ENCODE measurements at regions not wholly inside any gene's neighbourhood (a gene's known extent, or its start where the extent isn't known, plus 50 kb on each side); places are given as distances from the start of the nearest gene placed in this dataset.

DNA sequence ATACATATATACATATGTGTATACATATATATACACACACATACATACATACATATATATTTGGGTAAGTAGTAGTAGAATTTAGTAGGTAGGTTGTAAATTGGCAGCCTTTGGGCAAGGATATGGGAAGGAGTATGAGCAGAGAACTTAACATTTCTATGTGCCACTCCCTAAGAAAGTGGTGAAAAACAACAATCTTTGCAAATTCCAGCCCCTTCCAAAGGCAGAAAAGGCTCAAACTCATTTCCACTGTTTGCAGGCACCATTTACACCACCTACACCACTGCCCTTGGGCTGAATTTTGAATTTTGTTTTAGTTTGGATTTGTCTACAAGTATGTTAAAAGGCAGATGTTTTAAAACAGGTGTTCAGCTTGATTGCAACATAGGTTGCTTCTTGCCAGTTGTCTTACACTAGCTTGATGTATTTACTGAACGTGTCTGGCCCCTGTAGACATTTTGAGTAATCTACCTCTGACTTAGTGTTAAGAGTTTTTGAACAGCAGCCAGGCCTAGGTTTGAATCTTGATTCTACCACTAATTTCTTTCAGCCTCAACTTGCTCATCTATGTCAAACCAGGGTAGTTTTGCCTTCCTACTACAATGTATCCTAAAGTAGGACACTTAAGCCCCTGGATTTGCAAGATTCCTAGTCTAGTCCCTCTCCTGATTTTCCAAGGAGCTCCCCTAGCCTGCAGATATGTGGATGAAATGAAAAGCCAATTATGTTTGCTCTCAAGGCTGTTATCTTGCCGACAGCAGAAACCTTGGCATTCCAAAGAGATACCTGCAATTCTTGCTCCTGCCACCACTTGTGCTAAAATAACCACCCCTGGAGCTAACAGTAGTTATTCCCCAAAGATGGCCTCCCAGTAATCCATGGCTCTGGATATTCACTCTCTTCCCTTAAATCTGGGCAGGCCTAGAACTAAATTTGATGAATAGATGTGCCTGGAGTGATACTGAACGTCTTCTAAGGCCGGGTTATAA is 156.2 kb upstream of the SLC44A1 start:
- Mint-ChIP-seq H3K27me3 (no peaks in the 10 kb centered on the region), H3K4me3 (no peak overlapping the region), H3K9me3 (peaks cover 0 to 2% (median 0%) of the 10 kb centered on the region in 7 donors), H3K27ac (no peak overlapping the region), H3K36me3 (no peaks in the 10 kb centered on the region), H3K4me1 (no peaks in the 10 kb centered on the region)
- Histone ChIP-seq H3K4me1 (ENCODE audit: control insufficient read depth, insufficient read depth, low read length, poor library complexity, severe bottlenecking) (no peaks in the 10 kb centered on the region), H3K27me3 (ENCODE audit: control insufficient read depth, insufficient read depth, low read length) (no peaks in the 10 kb centered on the region), H3K36me3 (ENCODE audit: control insufficient read depth, insufficient read depth, low read length) (no peaks in the 10 kb centered on the region), H3K9me3 (ENCODE audit: control insufficient read depth in 2 of 2, low read length in 2 of 2) (no peaks in the 10 kb centered on the region), H3K4me3 (ENCODE audit: low read depth, low read length) (no peak overlapping the region), H3K27ac (ENCODE audit: insufficient read depth, low read length, poor library complexity, severe bottlenecking) (no peak overlapping the region)
- ATAC-seq (ENCODE audit: low read depth in 2 of 2) (no peak), DNase-seq (no peak)

DNA sequence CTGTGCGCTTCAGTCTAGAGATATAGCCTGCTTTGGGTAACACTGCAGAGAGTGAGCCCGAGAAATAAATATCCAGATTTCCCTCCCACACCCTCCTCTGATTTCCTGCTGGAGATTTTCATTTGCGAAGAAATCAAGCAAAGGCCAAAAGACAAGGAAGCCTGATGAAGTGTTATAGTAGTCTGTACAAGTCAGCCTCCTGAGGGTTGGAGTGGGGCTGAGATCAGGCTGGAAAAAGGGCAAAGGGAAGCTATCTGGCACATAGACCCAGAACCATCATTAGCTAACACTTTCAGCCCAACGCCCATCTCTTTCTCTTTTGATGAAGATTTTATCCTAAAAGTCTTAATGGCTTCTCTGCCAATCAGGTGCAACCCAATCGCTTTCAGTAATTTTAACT is 154.6 kb upstream of the SLC44A1 start:
- no peak for ATAC-seq (ENCODE audit: low read depth in 2 of 2)

DNA sequence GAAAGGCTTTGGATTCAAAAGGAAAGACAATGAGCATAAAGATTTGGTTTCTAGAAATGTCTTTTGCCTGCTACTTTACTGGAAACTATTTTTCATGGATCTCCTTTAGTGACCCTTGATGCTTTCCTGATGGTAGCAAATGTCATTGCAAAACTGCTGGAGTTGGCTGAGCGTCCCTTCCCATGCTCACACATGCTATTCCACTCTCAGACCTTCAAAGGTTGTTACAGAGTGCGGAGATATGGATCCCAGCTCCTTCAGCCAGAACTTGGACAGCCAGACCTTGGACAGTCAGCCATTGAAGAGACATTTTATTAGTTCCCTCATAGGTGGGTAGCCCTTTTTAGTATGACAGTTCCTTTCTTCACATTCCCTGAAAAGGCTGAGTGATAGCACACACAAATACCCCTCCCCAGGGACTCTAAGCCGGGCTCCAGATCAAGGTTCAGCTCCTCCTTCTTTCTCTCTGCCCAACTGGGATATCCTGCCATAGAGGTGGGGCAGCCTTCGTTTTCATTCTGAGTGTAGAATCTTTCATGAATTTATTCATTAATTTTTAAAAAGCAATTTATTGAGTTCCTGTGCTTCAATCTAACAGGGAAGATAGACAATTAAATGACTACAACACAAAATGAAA is 153.3 kb upstream of the SLC44A1 start:
- no peaks in the 10 kb centered on the region for H3K27me3 Mint-ChIP-seq
- H3K36me3 Mint-ChIP-seq, result no peaks in the 10 kb centered on the region
- peaks cover 0 to 2% (median 0%) of the 10 kb centered on the region in 7 donors for H3K9me3 Mint-ChIP-seq
- Histone ChIP-seq H3K9me3 (ENCODE audit: control insufficient read depth in 2 of 2, low read length in 2 of 2) (no peaks in the 10 kb centered on the region), H3K27ac (ENCODE audit: insufficient read depth, low read length, poor library complexity, severe bottlenecking) (no peak overlapping the region), H3K27me3 (ENCODE audit: control insufficient read depth, insufficient read depth, low read length) (no peaks in the 10 kb centered on the region), H3K4me1 (ENCODE audit: control insufficient read depth, insufficient read depth, low read length, poor library complexity, severe bottlenecking) (no peaks in the 10 kb centered on the region), H3K4me3 (ENCODE audit: low read depth, low read length) (no peak overlapping the region), H3K36me3 (ENCODE audit: control insufficient read depth, insufficient read depth, low read length) (no peaks in the 10 kb centered on the region)
- H3K4me1 Mint-ChIP-seq, result no peaks in the 10 kb centered on the region
- H3K27ac Mint-ChIP-seq, result no peak overlapping the region
- H3K4me3 Mint-ChIP-seq, result no peak overlapping the region
- ATAC-seq (ENCODE audit: low read depth in 2 of 2) (no peak), DNase-seq (no peak)

More for the DNA sequence above, 154.6 kb upstream of the SLC44A1 start:
- H3K4me1 Mint-ChIP-seq, result no peaks in the 10 kb centered on the region
- Histone ChIP-seq H3K36me3 (ENCODE audit: control insufficient read depth, insufficient read depth, low read length) (no peaks in the 10 kb centered on the region), H3K27me3 (ENCODE audit: control insufficient read depth, insufficient read depth, low read length) (no peaks in the 10 kb centered on the region), H3K4me3 (ENCODE audit: low read depth, low read length) (no peak overlapping the region), H3K27ac (ENCODE audit: insufficient read depth, low read length, poor library complexity, severe bottlenecking) (no peak overlapping the region), H3K9me3 (ENCODE audit: control insufficient read depth in 2 of 2, low read length in 2 of 2) (no peaks in the 10 kb centered on the region), H3K4me1 (ENCODE audit: control insufficient read depth, insufficient read depth, low read length, poor library complexity, severe bottlenecking) (no peaks in the 10 kb centered on the region)
- DNase-seq, result no peak
- H3K9me3 Mint-ChIP-seq, result peaks cover 0 to 2% (median 0%) of the 10 kb centered on the region in 7 donors
- H3K27me3 Mint-ChIP-seq, result no peaks in the 10 kb centered on the region
- H3K27ac Mint-ChIP-seq, result no peak overlapping the region
- no peaks in the 10 kb centered on the region for H3K36me3 Mint-ChIP-seq
- H3K4me3 Mint-ChIP-seq, result no peak overlapping the region

DNA sequence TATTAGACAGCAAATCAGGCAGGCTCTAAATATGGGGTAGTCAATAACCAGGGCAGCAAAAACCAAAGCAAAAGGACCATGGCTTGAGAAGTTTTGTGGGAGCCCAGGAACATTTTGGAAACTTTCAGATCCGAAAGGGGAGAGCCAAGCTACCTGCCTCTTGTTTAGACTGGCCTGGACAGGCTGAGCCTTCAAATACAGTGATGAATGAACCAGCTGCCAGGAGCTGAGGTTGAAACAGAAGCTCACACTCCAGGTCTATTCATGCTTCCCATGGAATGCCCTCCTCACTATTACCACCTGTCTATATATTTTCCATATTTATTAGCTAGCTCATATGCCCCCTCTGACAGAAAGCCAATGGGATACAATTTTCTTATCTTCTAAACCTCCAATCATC is 150.8 kb upstream of the SLC44A1 start:
- H3K9me3 Mint-ChIP-seq, result peaks cover 0 to 2% (median 0%) of the 10 kb centered on the region in 7 donors
- Histone ChIP-seq H3K4me3 (ENCODE audit: low read depth, low read length) (no peak overlapping the region), H3K4me1 (ENCODE audit: control insufficient read depth, insufficient read depth, low read length, poor library complexity, severe bottlenecking) (no peaks in the 10 kb centered on the region), H3K36me3 (ENCODE audit: control insufficient read depth, insufficient read depth, low read length) (no peaks in the 10 kb centered on the region), H3K9me3 (ENCODE audit: control insufficient read depth in 2 of 2, low read length in 2 of 2) (no peaks in the 10 kb centered on the region), H3K27me3 (ENCODE audit: control insufficient read depth, insufficient read depth, low read length) (no peaks in the 10 kb centered on the region), H3K27ac (ENCODE audit: insufficient read depth, low read length, poor library complexity, severe bottlenecking) (no peak overlapping the region)
- no peak overlapping the region for H3K27ac Mint-ChIP-seq
- H3K4me3 Mint-ChIP-seq, result no peak overlapping the region
- no peaks in the 10 kb centered on the region for H3K4me1 Mint-ChIP-seq
- H3K27me3 Mint-ChIP-seq, result no peaks in the 10 kb centered on the region
- no peaks in the 10 kb centered on the region for H3K36me3 Mint-ChIP-seq
- no peak for DNase-seq
- ATAC-seq (ENCODE audit: low read depth in 2 of 2), result no peak

DNA sequence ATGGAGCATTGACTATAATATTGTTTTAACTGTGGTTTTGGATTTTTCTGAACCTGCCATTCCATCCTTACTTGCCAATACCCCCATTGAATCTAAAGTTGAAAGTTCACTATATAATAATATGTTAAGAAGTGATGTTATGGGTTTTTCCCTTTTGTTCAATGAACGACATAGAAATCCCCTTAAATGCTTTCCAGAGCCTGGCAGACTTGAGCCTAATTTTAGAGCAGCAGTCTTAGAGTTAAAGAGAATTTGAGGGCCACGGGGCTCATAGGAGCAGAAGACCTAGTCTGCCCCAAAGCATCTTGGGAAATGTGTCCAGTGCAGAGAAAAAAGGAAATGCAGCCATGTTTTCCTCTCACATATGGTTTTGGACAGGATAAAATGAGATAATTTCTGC is 146.1 kb upstream of the SLC44A1 start:
- Histone ChIP-seq H3K4me3 (ENCODE audit: low read depth, low read length) (no peak overlapping the region), H3K9me3 (ENCODE audit: control insufficient read depth in 2 of 2, low read length in 2 of 2) (no peaks in the 10 kb centered on the region), H3K4me1 (ENCODE audit: control insufficient read depth, insufficient read depth, low read length, poor library complexity, severe bottlenecking) (no peaks in the 10 kb centered on the region), H3K27me3 (ENCODE audit: control insufficient read depth, insufficient read depth, low read length) (no peaks in the 10 kb centered on the region), H3K36me3 (ENCODE audit: control insufficient read depth, insufficient read depth, low read length) (no peaks in the 10 kb centered on the region), H3K27ac (ENCODE audit: insufficient read depth, low read length, poor library complexity, severe bottlenecking) (no peak overlapping the region)
- no peak overlapping the region for H3K27ac Mint-ChIP-seq
- H3K4me3 Mint-ChIP-seq, result no peak overlapping the region
- H3K36me3 Mint-ChIP-seq, result no peaks in the 10 kb centered on the region
- peaks cover 0 to 1% (median 0%) of the 10 kb centered on the region in 7 donors for H3K9me3 Mint-ChIP-seq
- no peaks in the 10 kb centered on the region for H3K4me1 Mint-ChIP-seq
- ATAC-seq (ENCODE audit: low read depth in 2 of 2), result no peak
- H3K27me3 Mint-ChIP-seq, result no peaks in the 10 kb centered on the region
- DNase-seq, result no peak

DNA sequence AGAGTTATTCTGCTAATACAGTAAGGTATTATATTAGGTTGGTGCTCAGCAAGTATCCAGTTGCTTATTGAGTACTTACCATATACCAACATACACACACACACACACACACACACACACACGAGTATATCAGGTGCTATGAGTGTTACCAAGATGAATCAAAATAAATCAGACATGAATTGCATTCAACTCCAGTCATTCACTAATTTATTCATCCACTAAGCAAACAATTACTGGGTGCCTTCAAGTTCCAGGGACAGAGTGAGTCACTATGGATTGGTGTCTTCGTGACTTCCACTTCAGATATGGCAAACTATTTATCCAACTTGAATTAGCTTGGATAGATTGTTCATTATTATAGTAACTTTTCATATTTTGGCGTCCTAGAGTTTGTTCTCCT is 140.7 kb upstream of the SLC44A1 start:
- no peaks in the 10 kb centered on the region for H3K4me1 ChIP-seq (ENCODE audit: control insufficient read depth, insufficient read depth, low read length, poor library complexity, severe bottlenecking)
- Mint-ChIP-seq H3K4me1 (peaks cover 0 to 4% (median 0%) of the 10 kb centered on the region in 4 donors), H3K4me3 (no peak overlapping the region), H3K9me3 (peaks cover 0 to 2% (median 0%) of the 10 kb centered on the region in 7 donors), H3K27me3 (peaks cover 9% of the 10 kb centered on the region), H3K36me3 (no peaks in the 10 kb centered on the region), H3K27ac (no peak overlapping the region)
- no peaks in the 10 kb centered on the region for H3K9me3 ChIP-seq (ENCODE audit: control insufficient read depth in 2 of 2, low read length in 2 of 2)
- ATAC-seq (ENCODE audit: low read depth in 2 of 2) (no peak), DNase-seq (no peak)
- peaks cover 3% of the 10 kb centered on the region for H3K27me3 ChIP-seq (ENCODE audit: control insufficient read depth, insufficient read depth, low read length)
- no peak overlapping the region for H3K4me3 ChIP-seq (ENCODE audit: low read depth, low read length)
- no peaks in the 10 kb centered on the region for H3K36me3 ChIP-seq (ENCODE audit: control insufficient read depth, insufficient read depth, low read length)
- H3K27ac ChIP-seq (ENCODE audit: insufficient read depth, low read length, poor library complexity, severe bottlenecking), result no peak overlapping the region

DNA sequence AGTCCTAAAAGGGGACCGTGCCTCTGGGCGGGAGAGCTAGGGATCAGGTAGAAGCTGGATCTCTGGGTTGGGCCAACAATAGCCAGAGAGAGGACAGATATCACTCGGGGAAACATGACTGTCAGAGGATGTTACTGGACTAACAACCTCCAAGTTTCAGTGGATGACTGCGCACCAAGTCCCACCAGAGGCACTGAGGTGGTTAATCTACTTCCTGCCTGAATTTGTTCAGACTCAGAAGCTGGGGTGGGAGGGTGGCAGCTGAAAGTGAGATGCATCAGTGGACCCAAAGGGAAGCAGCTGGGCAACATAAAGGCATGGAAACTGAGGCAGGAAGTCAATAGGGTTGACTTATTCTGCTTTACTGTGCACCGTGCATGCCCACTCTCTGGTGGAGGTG is 130.1 kb upstream of the SLC44A1 start:
- ATAC-seq (ENCODE audit: low read depth in 2 of 2) (peak in 1 of 2 donors; percentile 41), DNase-seq (peak in 1 of 3 donors; percentile 63)
- no peaks in the 10 kb centered on the region for H3K9me3 ChIP-seq (ENCODE audit: control insufficient read depth in 2 of 2, low read length in 2 of 2)
- Mint-ChIP-seq H3K9me3 (peaks cover 0 to 1% (median 0%) of the 10 kb centered on the region in 7 donors), H3K27me3 (no peaks in the 10 kb centered on the region), H3K36me3 (no peaks in the 10 kb centered on the region), H3K27ac (peak overlapping the region in 1 of 3 donors; percentile 34), H3K4me3 (peak overlapping the region in 1 of 4 donors; percentile 8), H3K4me1 (peaks cover 4 to 29% (median 17%) of the 10 kb centered on the region in 4 donors)
- H3K36me3 ChIP-seq (ENCODE audit: control insufficient read depth, insufficient read depth, low read length), result no peaks in the 10 kb centered on the region
- no peaks in the 10 kb centered on the region for H3K27me3 ChIP-seq (ENCODE audit: control insufficient read depth, insufficient read depth, low read length)
- no peak overlapping the region for H3K27ac ChIP-seq (ENCODE audit: insufficient read depth, low read length, poor library complexity, severe bottlenecking)
- no peak overlapping the region for H3K4me3 ChIP-seq (ENCODE audit: low read depth, low read length)
- peaks cover 15% of the 10 kb centered on the region for H3K4me1 ChIP-seq (ENCODE audit: control insufficient read depth, insufficient read depth, low read length, poor library complexity, severe bottlenecking)

All from CD4-positive, CD25-positive, alpha-beta regulatory T cell (primary cell).